ENCODE measurements at regions not wholly inside any gene's neighbourhood (a gene's known extent, or its start where the extent isn't known, plus 50 kb on each side); places are given as distances from the start of the nearest gene placed in this dataset.

GRCh38 chr9:28808042-28808441, 1234.8 kb upstream of the C9orf72 start (continued):
- no peak for TF ChIP-seq RAD21 (IDR thresholded peaks at IDR 0.05 in 1 of 2, conservative IDR thresholded peaks at IDR 0.05 in 1 of 2; ENCODE audit: low read depth in 2 of 2, low read length in 2 of 2)
- no peak for TF ChIP-seq TAF1 (IDR thresholded peaks at IDR 0.05; ENCODE audit: low read depth, low read length)
